ENCODE measurements at regions not wholly inside any gene's neighbourhood (a gene's known extent, or its start where the extent isn't known, plus 50 kb on each side); places are given as distances from the start of the nearest gene placed in this dataset.
"Not testable (repeated sequence)": the region's sequence is repeated elsewhere in the genome, so short reads cannot be mapped to it uniquely, and the experiment has no call there.

DNA sequence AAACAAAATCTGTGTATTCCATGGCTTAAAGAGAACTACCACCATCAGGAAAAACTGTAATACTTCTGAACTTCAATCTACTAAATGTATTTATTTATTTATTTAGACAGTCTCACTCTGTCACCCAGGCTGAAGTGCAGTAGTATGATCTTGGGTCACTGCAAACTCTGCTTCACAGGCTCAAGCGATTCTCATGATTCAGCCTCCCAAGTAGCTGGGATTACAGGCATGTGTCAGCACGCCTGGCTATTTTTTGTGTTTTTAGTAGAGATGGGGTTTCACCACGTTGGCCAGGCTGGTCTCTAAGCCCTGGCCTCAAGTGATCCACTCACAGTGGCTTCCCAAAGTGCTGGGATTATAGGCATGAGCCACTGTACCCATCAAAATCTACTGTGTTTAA, 202.3 kb upstream of the POU1F1 start:
- no peak for DNase-seq

DNA sequence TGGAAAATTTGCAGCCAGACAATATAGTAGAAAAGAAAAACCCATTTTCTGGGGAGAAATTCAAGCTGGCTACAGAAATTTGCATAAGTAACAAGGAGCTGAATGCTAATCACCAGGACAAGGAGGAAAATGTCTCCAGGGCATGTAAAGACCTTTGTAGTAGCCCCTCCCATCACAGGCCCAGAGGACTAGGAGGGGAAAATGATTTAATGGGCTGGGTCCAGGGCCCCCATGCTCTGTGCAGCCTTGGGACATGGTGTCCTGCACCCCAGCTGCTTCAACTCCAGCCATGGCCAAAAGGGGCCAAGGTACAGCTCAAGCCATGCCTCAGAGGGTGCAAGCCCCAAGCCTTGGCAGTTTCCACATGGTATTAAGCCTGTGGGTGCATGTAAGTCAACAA, 197.6 kb upstream of the POU1F1 start:
- no peak for DNase-seq

DNA sequence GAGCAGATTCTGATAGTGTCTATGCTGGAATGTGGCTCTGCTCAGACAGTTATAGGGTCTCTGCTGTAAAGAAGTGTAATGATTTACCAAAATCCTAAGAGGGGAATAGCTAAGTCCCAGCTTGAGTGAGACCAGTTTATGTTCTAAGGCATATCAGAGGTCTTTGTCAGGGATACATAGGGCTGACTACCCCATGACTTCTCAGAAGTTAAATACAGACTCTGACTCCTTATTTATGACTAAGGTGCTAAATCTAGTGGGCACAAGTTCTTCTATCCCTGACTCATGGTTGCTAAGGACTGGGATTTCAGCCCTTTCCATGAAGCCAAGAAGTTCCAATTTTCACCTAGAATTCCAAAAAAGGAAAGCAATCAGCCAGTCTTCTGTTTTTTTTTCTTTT, 192.6 kb upstream of the POU1F1 start:
- no peak for DNase-seq

DNA sequence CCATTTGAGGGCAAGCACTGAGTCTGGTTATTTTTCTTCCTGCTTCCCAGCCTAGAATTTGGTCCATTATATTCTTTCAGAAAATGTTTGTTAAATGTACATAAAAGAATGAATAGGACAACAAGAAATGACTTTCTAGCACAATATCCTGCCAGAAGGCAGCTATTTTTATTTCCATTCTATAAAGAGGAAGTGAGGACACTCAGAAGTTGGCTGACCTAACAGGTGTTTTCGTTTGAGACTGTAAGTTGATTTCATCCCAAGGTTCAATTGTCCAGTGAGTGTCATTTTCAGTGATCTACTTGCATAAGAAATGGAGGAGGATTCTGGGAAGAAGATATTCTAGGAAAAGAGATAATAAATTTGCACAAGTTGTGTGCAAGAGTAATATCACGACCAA, 191.9 kb upstream of the POU1F1 start:
- DNase-seq: no peak

DNA sequence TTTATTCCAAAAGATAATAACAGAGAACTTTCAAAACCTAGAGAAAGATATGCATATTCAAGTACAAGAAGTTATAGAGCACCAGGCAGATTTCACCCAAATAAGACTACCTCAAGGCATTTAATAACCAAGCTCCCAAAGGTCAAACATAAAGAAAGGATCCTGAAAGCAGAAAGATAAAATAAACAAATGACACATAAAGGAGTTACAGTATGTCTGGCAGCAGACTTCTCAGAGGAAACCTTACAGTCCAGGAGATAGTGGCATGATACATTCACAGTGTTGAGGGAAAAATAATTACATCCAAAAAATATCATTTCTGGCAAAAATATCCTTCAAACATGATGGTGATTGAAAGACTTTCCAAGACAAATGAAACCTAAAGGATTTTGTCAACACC, 185.8 kb upstream of the POU1F1 start:
- no peak for DNase-seq

DNA sequence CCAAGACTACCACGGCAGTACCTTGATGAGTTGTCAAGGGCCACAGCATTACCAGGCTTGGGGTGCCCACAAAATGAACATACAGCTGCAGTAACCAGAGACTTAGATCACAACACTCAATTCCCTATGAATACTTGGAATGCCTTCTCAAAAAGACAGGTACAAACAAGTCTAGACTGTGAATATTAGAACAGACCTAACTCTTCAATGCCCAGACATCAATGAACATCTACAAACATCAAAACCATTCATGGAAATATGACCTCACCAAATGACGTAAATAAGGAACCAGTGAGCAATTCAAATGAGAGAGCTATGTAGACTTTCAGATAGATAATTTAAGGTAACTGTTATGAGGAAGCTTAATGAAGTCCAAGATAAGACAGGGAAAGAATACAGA, 185.1 kb upstream of the POU1F1 start:
- DNase-seq: no peak

DNA sequence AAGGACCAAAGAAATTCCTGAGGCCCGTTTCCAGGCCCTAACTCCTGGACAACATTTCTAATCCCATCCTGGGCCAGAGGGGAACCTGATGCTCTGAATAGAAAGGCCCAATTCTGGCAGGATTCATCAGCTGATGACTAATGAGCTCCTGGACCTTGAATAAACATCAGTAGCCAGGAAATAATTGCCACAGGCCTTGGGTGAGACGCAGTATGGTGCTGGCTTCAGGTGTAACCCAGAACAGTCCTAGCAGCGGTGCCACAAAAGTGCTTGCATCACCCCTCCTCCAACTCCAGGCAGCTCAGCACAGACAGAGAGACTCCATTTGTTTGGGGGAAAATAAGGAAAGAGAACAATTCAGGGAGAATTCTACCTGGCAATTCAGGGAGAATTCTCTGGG, 184.7 kb upstream of the POU1F1 start:
- no peak for DNase-seq

DNA sequence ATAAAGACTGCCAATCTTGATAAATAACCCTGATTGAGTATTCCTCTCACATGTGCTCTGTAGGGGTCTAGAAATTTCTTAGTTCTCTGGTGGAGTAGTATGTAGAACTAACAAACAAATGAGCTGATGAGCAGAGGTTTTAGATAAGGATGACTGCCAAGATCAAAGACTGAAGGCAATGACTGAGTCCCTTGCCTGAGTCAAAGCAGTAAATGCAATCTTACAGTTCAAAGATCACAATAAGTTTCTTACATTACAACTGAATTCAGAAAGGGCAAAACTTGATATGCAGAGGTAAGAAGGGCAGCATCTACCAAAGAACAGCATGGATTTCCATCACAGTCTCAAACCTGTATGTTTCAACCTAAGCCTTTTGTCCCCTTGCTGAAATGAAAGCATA, 172.2 kb upstream of the POU1F1 start:
- DNase-seq: no peak

DNA sequence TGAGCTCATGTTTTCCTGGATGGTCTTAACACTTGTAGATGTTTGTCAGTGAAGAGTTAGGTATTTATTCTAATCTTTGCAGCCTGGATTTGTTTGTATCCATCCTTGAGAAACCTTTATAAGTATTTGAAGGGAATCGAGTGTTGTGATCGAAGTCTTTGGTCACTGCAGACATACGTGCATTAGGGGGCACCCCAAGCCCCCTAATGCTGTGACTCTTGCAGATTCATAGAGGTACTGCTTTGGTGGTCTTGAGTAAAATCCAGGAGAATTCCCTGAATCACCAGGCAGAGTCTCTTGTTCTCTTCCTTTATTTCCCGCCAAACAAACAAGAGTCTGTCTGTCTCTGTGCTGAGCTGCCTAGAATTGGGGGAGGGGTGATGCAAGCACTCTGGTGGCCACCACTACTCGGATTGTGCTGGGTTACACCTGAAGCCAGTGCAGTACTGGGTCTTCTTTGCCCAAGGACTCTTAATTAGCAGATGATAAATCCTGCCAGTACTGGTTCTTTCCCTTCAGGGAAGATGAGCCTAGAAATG, 170.5 kb upstream of the POU1F1 start:
- no peak for DNase-seq

DNA sequence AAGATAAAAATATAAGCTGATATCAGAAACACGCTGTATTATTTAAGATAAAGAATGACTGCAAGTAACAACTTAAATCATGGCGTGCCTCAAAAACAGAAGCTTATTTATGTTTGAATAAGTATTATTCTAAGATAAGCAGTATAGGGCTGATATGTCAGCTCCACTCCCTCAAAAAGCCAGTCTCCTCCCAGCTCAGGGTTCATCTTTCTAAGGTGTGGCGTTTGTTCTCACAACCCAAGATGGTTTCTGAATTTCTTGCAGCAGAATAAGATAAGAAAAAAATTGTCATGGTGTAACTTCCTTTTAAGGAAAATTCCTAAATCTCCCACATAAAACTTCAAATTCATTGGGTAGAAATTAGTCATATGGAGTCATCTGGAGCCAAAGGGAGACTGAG, 166.1 kb upstream of the POU1F1 start:
- no peak for DNase-seq

DNA sequence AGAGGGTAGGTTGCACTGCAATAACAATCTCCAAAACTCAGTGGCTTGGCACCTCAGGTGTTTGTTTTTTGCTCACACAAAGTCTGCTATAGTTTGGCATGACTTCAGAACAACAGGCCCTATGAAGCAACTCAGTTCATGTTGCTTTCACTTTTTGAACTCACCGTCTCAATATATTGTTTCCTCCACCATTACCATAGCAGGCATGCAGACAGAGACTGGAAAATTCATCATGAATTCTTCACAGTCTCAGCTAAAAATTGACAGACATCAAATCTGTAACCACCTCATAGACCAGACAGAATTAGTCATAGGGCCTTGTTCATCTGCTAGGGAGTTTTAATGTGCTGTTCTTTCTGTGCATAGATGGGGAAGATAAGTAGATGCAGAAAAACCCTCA, 161.4 kb upstream of the POU1F1 start:
- no peak for DNase-seq

DNA sequence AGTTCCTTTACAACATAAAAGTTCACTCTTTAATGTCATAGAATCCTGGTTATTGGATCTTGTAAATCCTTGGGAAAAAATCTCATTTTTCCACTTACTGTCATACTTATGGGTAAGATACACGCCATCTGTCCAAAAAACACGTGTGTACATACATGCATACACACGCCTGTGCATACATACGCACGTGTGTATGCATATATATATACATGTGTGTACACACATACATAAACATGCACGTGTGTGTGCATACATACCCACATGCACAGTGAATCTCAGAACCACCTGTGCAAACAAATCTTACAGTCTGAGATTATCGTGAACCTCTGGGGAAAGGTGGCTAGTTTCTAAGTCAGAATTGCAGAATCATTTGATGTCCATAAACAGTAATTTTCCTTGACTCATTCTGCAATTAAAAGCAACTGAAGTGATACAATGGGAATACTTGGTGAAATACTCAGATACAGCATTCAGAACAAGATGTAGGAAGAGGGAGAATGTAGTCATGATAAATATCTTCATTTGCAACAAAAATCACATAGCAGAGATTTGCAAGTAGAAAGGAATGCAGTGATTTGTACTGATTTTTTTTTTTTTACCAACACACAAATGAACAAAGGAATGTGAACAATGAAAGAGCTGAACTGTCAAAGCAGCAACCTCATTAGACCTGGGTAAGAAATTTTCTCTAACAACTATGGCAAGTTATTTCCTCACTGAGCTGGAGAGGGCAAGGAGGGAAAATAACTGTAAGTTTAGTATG, 160.6 kb upstream of the POU1F1 start:
- no peak for DNase-seq

DNA sequence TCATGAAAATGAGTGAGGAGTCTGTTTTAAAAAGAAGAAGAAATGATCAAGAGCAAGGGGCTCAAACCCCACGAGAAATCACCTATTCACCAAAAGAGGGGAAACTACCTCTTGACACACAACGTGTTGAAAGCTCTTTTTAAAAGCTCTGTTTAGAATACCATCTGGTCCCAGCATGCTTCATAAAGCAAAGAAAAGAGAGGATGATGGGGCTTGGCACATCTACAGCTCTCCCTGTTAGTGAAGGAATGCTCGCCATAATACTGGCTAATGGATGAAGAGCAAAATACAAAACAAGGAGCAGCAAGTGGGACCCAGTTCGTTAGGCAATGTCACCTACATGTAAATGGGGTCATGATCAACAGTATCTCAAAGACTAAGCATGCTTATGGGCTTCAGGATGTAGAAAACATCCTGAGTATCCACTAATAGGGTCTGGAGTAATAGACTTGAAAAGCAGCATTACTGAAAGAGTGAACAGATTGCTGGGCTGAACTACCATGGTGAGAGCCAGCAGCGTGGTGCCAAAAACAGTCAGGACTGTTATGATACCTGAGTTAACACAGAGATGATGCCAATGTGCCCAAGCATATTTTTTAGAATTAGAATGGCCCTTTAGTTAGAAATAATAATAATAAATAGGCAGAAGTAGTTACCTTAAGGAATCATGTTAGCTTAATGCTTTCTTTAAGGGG, 159.7 kb upstream of the POU1F1 start:
- DNase-seq: no peak

DNA sequence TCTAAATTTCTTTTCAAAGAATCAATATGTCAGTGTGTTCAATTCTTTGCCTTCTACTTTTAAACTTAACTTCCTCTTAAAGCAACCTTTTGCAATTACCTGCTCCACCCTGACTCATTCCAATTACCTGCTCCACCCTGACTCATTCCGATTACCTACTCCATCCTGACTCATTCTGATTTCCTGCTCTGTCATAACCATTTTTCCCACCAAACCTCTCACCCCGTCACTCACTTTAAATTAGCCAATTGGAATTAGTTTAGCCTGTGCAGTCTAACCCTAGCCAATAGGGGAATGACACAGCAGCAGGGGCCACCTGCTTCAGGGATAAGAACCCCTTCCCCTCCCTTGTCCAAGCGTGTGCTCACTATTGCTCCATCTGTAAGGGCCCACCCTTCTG, 157.1 kb upstream of the POU1F1 start:
- DNase-seq: not testable (repeated sequence)

DNA sequence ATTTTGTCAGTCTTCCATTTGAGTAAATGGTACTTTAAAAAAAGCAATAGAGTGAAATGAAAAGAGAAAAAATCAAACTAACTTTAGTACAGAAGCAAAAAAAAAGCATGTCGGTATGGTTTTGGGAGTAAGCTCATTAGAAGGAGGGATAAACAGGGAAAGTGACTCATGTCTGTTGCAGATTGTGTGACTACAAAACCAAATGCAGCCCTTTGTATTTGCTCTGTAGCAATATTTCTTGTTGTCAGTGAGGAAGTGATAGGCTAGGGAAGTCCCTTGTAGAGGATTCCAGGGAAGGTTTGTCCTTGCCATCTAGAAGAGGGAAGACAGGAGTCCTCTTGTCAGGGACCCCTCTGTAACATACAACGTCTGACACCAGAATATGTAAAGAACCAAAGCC, 150.5 kb upstream of the POU1F1 start:
- no peak for DNase-seq

DNA sequence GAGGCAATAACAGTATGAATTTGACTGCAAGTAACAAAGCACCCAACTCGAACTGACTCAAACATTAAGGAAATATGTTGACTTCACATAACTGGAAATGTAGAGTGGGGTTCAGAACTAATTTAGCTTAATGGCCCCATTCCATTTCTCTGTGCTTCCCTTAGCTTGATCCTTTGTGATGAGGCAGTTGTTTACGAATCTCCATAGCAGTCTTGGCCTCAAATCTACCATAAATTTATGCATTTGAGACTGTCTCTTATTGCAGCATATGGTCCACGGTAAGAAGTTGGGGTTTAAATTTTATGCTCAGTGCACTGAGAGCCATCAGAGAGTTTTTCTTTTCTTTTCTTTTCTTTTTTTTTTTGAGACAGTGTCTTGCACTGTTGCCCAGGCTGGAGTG, 148.7 kb upstream of the POU1F1 start:
- no peak for DNase-seq

DNA sequence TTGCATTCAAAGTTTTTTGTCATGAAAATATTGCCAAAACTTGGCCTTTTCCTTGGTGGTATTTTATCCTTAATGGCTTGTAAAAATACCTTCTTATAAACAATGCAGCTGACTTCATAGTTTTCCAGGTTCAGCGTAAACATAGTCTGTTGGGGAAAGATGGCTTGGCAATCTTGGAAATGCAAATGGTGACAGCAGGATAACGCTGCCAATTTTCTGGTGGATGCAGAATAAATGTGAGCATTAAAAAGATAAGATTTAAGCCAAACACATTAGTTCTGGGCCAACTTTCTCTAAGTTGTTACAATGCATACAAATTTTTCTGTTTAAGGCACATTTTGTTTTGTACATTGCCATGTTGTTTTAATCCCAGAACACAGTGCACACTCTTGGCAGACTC, 147.0 kb upstream of the POU1F1 start:
- no peak for DNase-seq

DNA sequence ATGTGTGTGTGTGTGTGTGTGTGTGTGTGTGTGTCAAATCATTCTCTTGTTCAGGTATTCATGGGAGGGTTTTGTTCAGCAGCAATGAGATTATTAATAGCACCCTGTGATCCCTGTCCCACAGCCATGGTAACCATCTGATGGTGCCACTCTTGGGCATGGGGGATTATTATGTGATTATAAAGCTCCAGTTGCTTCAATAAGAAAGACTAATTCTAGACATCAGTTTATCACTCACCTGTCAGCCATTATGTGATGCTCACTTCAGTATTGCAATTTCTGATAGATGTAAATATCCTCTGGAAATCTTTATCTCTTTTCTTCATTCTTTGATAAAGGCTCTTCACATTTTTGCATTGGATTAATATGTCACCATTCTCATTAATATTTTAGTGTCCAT, 145.9 kb upstream of the POU1F1 start:
- no peak for DNase-seq

DNA sequence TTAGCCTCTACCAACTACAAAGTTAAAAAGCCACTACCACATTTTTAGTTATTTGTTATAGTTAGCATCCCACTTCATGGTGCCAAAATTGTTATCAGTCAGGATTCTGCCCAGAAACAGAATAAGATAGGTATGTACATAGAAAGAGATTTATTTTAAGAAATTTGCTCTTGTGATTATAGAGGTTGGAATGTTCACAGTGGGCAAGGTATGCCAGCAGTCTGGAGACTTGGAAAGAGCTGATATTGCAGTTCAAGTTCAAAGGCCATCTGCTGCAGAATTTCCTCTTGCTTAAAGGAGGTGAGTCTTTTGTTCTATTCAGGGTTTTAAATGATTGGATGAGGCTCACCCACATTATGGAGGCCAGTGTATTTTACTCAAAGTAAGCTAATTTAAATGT, 143.8 kb upstream of the POU1F1 start:
- DNase-seq: no peak

DNA sequence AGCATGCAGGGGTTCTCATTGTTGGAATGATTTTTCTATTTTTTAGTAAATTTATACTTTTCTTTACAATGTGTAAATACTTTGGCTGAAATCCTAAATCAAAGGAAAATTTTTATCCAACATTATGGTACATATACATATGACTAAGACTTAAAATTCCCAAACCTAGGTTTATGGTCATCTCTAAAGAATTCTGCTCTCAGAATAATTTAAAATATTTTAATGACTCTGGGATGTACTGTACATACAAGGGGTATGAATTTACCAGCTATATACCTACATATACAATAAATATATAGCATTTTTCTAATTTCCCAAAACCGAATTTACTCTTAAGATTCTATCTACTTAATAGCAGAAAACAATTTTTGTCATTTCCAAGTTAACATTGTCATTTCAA, 137.9 kb upstream of the POU1F1 start:
- DNase-seq: no peak

DNA sequence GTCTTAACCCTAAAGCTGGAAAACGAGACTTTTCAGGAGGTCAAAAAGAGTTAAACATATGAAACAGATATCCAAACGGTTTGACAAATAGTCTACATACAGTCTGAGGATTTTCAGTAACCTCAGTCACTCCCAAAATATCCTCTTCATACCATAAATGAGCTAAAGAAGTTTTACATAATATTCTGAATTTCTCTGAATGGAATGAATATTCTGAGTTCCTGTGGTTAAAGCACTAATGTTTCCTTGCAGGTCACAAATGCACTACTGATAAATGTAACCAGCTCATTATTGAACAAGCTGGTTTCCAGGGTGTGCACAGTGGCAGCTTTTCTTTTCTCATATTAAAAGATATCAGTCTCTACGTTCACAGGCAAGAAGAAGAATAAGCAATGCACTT, 137.4 kb upstream of the POU1F1 start:
- DNase-seq: no peak

DNA sequence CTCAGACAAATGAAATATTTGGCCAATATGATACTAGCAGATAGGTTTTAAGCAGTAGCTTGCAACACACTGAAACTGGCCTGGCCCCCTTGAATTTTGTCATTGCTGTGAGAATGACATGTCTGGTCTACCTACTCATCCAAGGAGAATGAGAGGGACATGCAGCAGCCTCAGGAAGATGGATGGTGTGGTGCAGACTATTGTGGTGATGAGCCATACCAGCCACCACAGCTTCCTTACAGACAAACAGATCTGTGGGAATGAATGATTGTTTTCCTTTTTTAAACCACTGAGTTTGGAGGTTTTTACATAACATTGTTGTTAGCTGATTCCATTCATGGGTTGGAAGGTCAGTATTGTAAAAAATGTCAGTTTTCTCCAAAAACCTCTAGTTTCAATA, 133.7 kb upstream of the POU1F1 start:
- DNase-seq: no peak

DNA sequence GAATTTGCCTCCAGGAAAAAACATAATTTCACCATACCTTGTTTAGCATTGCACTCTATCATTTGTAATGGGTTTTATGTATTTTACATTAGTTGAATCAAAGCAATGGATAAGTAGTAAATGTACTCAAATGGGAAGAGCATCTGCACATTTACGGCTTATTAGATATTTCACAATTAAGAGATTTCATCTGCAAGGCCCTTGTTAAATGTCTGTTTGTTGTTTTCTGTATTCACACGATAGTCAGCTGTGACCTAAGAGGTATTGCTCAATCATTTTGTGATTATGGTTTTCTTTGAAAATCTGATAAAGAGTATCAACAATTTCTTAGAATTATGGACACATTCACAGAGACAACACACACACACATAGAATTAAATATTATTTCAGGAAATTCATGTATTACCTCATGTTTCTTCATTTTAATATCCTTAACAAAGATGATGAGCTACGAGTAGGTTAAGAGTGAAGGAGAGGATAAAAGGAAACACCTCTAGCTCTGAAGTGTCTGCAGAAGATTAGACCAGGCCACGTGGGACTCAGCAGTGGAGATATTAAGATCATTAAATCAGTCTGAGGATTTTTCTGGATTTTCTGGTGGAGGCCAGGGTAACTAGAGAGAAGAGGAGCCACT, 121.9 kb upstream of the POU1F1 start:
- DNase-seq: no peak

DNA sequence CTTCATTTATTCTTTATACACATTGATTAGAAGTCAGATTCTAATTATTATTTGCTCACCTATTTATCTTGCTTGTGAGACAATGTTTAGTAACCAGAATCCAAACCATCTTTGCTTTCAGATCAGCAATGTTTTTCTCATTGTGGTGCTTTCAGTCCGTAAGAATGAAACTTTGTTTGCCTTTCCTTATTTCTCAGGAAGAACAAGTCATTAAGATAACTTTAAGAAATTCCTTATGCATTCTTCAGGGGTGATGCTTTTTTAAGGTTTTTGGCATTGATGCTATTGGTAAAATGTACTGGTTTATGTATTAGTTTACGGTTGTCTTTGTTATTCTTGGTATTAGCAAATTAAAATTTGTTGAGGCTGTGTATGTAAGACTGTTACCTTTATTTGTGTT, 120.8 kb upstream of the POU1F1 start:
- DNase-seq: no peak
